ENCODE measurements at regions not wholly inside any gene's neighbourhood (a gene's known extent, or its start where the extent isn't known, plus 50 kb on each side); places are given as distances from the start of the nearest gene placed in this dataset.
A peak's percentile ranks its signal among the peaks of the same experiment; 100 is the strongest.

GRCh38 chr12:65592416-65592815 is 231.9 kb upstream of the HMGA2 start:
- Mint-ChIP-seq H3K4me3 (no peak overlapping the region), H3K36me3 (peaks cover 3% of the 10 kb centered on the region), H3K9me3 (peaks cover 4% of the 10 kb centered on the region), H3K27ac (no peak overlapping the region), H3K4me1 (ENCODE audit: unreplicated experiment) (peaks cover 43% of the 10 kb centered on the region), H3K27me3 (peaks cover 17% of the 10 kb centered on the region)
- no peak for DNase-seq (ENCODE audit: extremely low spot score, unreplicated experiment)
- TF ChIP-seq, protein P1, sequence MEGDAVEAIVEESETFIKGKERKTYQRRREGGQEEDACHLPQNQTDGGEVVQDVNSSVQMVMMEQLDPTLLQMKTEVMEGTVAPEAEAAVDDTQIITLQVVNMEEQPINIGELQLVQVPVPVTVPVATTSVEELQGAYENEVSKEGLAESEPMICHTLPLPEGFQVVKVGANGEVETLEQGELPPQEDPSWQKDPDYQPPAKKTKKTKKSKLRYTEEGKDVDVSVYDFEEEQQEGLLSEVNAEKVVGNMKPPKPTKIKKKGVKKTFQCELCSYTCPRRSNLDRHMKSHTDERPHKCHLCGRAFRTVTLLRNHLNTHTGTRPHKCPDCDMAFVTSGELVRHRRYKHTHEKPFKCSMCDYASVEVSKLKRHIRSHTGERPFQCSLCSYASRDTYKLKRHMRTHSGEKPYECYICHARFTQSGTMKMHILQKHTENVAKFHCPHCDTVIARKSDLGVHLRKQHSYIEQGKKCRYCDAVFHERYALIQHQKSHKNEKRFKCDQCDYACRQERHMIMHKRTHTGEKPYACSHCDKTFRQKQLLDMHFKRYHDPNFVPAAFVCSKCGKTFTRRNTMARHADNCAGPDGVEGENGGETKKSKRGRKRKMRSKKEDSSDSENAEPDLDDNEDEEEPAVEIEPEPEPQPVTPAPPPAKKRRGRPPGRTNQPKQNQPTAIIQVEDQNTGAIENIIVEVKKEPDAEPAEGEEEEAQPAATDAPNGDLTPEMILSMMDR (conservative IDR thresholded peaks at IDR 0.05) = no peak

DNA sequence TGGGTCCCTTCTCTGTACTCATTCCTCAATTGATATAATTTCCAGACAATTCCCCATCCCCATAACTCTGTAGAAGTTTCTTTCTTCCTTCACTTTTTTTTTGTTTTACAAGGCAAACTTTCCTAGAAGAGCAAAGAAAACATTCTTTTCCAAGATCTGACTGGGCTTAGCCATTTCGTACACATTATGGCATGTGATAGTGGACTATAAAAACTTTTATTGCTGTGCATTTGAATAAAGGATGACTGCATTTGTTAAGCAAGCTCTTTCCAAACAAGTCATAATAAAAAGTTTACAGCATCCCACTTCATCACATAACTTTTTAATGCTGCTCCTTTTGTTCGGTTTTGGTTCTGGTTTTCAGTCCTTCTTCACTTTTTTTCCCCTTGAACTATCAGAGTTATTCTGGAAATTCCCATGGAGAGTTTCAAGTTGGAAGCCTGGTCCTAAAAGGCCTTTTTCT is 231.0 kb upstream of the HMGA2 start:
- Mint-ChIP-seq H3K36me3 (peaks cover 3% of the 10 kb centered on the region), H3K4me3 (no peak overlapping the region), H3K4me1 (ENCODE audit: unreplicated experiment) (peaks cover 43% of the 10 kb centered on the region), H3K9me3 (peaks cover 4% of the 10 kb centered on the region), H3K27ac (no peak overlapping the region), H3K27me3 (peaks cover 17% of the 10 kb centered on the region)
- TF ChIP-seq, protein P1 (conservative IDR thresholded peaks at IDR 0.05) = no peak
- no peak for DNase-seq (ENCODE audit: extremely low spot score, unreplicated experiment)

DNA sequence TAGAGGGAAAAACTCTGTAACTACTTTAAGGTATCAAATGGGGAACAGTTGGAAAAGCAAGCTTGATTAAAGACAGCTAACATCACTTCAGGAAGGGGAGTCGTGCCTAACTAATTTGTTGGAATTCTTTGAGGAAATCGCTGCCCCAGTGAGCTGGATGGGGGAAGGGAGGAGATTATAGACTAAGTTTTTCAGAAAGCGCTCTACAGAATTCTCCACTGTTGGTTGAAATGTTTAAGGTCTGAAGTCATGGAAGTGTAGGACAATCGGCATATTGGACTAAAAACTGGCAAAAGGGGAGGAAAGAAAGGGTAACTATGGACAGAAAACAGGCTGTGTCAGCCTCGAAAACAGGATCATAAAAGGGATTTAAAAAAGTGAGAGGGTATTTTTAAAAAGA is 229.9 kb upstream of the HMGA2 start:
- Mint-ChIP-seq H3K27me3 (peaks cover 18% of the 10 kb centered on the region), H3K4me3 (peak overlapping the region; percentile 70), H3K9me3 (peaks cover 4% of the 10 kb centered on the region), H3K4me1 (ENCODE audit: unreplicated experiment) (peaks cover 43% of the 10 kb centered on the region), H3K36me3 (peaks cover 3% of the 10 kb centered on the region), H3K27ac (peak overlapping the region; percentile 19)
- DNase-seq (ENCODE audit: extremely low spot score, unreplicated experiment) = no peak
- TF ChIP-seq, protein P1 (conservative IDR thresholded peaks at IDR 0.05) = no peak

DNA sequence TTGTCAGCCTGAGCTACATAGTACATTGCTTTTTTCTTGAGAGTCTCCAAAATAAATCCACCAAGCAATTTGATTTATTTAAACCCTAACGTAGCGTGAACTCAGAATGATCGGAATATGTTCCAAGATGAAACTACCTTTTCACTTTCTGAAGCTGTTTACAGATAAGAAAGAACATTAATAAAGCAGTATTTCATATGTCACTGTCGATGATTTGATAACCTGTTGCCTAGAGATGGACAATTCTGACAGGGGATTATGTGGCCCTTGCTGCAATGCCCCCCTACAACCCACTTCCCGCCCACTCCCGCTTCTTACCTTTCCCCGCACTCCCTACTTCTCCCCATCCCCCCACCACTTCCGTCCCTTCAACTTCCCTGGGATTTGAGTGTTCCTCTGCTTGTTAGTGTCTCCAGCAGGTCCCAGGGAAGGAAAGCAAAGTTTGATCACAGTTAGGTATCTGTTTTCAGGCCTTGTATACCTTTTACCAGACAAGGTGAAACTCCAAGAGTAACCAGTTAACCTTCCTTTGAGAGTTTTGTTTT is 229.2 kb upstream of the HMGA2 start:
- Mint-ChIP-seq H3K4me1 (ENCODE audit: unreplicated experiment) (peaks cover 42% of the 10 kb centered on the region), H3K27me3 (peaks cover 20% of the 10 kb centered on the region), H3K4me3 (no peak overlapping the region), H3K9me3 (peaks cover 4% of the 10 kb centered on the region), H3K36me3 (peaks cover 3% of the 10 kb centered on the region), H3K27ac (no peak overlapping the region)
- TF ChIP-seq, protein P1 (conservative IDR thresholded peaks at IDR 0.05) = no peak
- no peak for DNase-seq (ENCODE audit: extremely low spot score, unreplicated experiment)

GRCh38 chr12:65596514-65597091 is 227.7 kb upstream of the HMGA2 start:
- Mint-ChIP-seq H3K9me3 (peaks cover 4% of the 10 kb centered on the region), H3K4me3 (no peak overlapping the region), H3K36me3 (peaks cover 3% of the 10 kb centered on the region), H3K4me1 (ENCODE audit: unreplicated experiment) (peaks cover 38% of the 10 kb centered on the region), H3K27me3 (peaks cover 24% of the 10 kb centered on the region), H3K27ac (no peak overlapping the region)
- no peak for DNase-seq (ENCODE audit: extremely low spot score, unreplicated experiment)
- TF ChIP-seq, protein P1 (conservative IDR thresholded peaks at IDR 0.05) = no peak

Measured in type B pancreatic cell (in vitro differentiated cells).